ENCODE measurements at regions not wholly inside any gene's neighbourhood (a gene's known extent, or its start where the extent isn't known, plus 50 kb on each side); places are given as distances from the start of the nearest gene placed in this dataset.

DNA sequence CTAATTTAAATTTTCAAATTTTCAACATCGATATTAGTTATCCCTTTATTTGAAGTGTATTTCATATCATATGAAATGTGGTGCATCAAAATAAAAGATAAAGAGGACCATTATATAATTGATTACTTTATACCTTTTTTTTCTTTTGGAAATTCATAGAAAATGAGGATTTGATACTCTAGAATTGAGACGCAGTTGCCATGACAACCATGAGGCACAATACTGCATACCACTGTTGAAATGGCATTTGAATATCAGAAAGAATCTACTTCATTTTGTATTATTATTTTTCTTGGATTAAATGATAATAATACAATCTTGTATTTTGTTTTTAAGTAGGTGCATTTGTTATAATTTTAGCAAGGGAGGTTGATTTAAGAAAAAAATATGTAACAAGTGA lies 323.1 kb downstream of the PCDH18 start:
- TF ChIP-seq, protein P1, sequence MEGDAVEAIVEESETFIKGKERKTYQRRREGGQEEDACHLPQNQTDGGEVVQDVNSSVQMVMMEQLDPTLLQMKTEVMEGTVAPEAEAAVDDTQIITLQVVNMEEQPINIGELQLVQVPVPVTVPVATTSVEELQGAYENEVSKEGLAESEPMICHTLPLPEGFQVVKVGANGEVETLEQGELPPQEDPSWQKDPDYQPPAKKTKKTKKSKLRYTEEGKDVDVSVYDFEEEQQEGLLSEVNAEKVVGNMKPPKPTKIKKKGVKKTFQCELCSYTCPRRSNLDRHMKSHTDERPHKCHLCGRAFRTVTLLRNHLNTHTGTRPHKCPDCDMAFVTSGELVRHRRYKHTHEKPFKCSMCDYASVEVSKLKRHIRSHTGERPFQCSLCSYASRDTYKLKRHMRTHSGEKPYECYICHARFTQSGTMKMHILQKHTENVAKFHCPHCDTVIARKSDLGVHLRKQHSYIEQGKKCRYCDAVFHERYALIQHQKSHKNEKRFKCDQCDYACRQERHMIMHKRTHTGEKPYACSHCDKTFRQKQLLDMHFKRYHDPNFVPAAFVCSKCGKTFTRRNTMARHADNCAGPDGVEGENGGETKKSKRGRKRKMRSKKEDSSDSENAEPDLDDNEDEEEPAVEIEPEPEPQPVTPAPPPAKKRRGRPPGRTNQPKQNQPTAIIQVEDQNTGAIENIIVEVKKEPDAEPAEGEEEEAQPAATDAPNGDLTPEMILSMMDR (conservative IDR thresholded peaks at IDR 0.05), result no peak
- no peak for TF ChIP-seq EZH2 (IDR thresholded peaks at IDR 0.05; ENCODE audit: low read depth)

Data from PC-9 (cell line).